D721Med (cell line): ENCODE measurements at regions not wholly inside any gene's neighbourhood (a gene's known extent, or its start where the extent isn't known, plus 50 kb on each side); places are given as distances from the start of the nearest gene placed in this dataset.

ENCODE experiments used
- DNase-seq: peaks from one replicate; pipeline ENCODE4 v3.0.0; 2011; ENCODE audit warnings: low spot score; ENCODE audit not compliant: insufficient read length
- FAIRE-seq: peaks from 2 replicates; lab custom pipeline; 2011; peaks lifted over from hg19 to GRCh38; lab: Jason Lieb, UNC
- TF ChIP-seq, protein P1 (sequence below): IDR thresholded peaks from 2 replicates; pipeline ENCODE4 v1.5.1; 2012; ENCODE audit warnings: mild to moderate bottlenecking, control low read depth; ENCODE audit not compliant: insufficient read depth; ENCODE audit errors: missing control alignments

DNA sequence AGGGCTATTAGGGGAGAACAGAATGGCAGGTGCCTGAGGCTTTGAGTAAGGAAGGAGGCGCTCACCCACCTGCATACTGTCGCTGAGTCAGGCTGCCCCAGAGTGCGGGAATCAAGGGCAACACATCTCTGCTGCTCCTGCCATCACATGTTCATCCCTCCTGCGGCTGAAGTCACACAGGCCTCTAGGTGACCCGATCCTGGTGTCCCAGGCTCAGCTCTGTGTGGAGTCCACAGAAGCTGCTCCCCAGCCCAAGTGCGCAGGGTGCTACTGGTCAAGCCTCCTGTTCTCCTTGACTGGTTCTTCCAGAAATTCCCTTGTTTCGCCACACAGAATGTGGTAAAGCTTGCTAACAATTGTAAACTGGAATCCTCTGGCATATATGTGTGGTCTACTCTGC is 96.9 kb upstream of the IL6 start:
- DNase-seq (no peak), FAIRE-seq (no peak)
- TF ChIP-seq, protein P1, sequence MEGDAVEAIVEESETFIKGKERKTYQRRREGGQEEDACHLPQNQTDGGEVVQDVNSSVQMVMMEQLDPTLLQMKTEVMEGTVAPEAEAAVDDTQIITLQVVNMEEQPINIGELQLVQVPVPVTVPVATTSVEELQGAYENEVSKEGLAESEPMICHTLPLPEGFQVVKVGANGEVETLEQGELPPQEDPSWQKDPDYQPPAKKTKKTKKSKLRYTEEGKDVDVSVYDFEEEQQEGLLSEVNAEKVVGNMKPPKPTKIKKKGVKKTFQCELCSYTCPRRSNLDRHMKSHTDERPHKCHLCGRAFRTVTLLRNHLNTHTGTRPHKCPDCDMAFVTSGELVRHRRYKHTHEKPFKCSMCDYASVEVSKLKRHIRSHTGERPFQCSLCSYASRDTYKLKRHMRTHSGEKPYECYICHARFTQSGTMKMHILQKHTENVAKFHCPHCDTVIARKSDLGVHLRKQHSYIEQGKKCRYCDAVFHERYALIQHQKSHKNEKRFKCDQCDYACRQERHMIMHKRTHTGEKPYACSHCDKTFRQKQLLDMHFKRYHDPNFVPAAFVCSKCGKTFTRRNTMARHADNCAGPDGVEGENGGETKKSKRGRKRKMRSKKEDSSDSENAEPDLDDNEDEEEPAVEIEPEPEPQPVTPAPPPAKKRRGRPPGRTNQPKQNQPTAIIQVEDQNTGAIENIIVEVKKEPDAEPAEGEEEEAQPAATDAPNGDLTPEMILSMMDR, result no peak

DNA sequence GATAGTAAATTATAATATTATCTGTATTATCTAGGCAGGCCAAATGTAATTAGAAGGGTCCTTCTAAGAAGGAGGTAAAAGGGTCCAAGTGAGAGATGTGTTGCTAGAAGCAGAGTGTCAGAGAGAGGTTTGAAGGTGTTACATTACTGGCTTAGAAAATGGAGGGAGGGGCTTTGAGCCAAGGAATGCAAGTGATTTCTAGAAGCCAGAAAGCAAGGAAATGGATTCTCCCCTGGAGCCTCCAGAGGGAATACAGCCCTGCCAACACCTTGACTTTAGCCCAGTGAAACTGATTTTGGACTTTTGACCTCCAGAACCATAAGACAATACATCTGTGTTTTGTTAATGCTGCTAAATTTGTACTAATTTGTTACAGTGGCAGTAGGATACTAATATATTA is 97.9 kb upstream of the IL6 start:
- DNase-seq (no peak), FAIRE-seq (no peak)
- TF ChIP-seq, protein P1, result no peak

DNA sequence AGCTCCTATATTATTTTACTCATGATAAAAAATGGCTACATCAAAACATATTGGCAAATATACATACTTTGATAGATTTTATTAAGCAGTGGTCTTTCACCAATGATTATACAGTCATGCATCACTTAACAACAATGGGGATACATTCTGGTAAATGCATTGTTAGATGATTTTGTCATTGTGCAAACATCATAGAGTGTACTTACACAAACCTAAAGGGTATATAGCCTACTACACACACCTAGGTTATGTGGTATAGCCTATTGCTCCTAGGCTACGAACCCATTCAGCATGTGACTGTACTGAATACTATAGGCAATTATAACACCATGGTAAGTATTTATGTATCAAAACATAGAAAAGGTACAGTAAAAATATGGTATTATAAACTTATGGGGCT is 98.9 kb upstream of the IL6 start:
- TF ChIP-seq, protein P1, result no peak
- no peak for FAIRE-seq
- DNase-seq, result no peak

DNA sequence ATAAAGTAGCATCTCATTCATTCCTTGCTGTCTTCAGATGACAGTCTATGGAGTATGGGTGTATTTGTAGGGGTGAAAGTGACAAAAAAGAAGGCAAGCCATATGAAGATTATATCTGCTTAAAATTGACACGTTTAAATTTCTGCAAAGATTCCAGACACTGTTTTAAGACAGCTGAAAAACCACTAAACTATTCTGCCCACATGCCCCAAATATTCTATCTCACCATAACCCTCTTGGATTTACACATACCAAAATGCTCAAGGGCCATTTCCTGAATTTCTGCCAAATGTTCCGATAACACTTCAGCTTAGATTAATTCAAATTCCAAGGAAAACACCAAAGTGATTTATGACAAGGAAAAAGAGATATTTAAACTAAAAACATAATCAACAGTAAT is 99.9 kb upstream of the IL6 start:
- DNase-seq, result no peak
- TF ChIP-seq, protein P1, result no peak
- no peak for FAIRE-seq

DNA sequence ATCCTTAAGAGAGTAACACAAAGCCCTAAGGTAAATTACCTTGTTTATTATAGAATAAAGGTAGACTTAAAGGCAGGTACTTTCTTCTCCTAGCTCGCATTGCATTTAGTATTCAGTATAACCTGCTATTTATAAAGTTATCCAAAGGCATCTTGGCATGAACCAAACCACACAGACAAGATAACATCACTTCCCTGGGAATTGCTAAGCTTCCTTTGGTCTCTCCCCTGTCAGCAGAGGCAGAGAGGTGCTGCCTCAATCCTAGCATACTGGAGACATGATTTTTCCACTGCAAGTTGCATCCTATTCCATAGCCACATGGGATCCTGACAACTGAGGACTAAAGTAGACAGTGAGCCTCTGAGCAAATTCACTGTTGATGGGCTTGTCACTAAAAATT is 101.7 kb upstream of the IL6 start:
- TF ChIP-seq, protein P1, result no peak
- no peak for DNase-seq
- no peak for FAIRE-seq

DNA sequence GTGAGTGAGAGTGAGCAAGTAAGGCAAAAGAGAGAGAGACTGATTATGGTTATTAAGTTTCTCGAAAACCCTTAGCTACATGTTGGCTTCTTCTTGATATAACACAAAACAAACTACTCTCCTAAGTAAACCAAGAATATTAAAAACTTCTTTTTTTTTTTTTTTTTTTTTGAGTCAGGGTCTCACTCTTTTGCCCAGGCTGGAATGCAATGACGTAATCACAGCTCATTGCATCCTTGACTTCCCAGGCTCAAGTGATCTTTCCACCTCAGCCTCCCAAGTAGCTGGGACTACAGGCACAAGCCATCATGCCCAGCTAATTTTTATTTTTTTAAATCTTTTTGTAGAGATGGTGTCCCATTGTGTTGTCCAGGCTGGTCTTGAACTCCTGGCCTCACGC is 102.2 kb upstream of the IL6 start:
- no peak for DNase-seq
- TF ChIP-seq, protein P1, result no peak
- no peak for FAIRE-seq

DNA sequence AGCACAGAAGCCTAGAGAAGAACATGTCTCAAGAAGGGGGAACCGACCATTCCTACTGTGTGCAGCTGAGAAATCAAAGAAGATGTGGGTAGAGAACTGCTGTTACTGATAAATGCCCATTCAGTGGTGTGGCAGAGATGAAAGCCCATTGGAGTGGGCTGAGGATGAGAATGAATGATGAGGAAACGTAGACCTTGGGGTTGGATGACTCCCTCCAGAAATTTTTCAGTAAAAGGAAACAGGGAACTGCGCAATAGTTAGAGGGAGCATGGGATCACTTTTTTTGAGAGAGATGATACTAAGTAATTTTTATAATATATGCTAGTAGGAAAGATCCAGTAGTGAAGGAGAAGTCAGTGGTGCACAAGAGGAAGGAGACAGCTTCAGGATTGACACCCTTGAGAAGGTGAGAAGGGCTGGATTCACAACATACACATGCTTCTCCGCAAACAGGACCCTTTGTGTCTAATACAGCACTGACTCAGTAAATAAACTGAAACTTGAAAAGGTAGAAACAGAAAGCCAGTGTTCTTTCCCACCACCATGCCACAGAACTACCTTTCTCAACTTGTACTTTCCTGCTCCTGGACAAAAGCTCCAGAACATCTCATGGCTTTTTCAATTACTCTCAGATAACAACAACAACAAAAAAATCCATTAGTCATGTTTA is 104.7 kb upstream of the IL6 start:
- TF ChIP-seq, protein P1, result no peak
- no peak for FAIRE-seq

More for the DNA sequence above, 104.7 kb upstream of the IL6 start:
- DNase-seq, result no peak
